ENCODE measurements at regions not wholly inside any gene's neighbourhood (a gene's known extent, or its start where the extent isn't known, plus 50 kb on each side); places are given as distances from the start of the nearest gene placed in this dataset.

DNA sequence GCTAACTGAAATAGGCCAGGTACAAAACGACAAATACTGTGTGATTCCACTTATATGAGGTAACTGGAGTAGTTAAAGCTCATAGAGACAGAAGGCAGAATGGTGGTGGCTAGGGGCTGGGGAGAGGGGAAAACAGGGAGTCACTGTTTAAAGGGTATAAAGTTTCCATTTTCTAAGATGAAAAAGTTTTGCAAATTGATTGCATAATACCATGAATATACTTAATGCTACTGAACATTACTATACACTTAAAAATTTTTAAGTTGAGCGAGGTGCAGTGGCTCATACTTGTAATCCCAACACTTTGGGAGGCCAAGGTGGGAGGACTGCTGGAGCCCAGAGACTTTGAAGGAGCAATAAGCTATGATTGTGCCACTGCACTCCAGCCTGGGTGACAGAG is 138.6 kb upstream of the ARID1B start:
- 87% methylated on average over 2 of the region's 2 CpGs for WGBS
- Histone ChIP-seq H3K4me3 (no peak overlapping the region), H3K4me1 (peaks cover 7% of the 10 kb centered on the region), H3K27ac (no peak overlapping the region), H3K9me3 (no peaks in the 10 kb centered on the region), H3K36me3 (no peaks in the 10 kb centered on the region), H3K27me3 (no peaks in the 10 kb centered on the region)
- no peak for DNase-seq (ENCODE audit: low spot score in 2 of 2)
- TF ChIP-seq, protein P1, sequence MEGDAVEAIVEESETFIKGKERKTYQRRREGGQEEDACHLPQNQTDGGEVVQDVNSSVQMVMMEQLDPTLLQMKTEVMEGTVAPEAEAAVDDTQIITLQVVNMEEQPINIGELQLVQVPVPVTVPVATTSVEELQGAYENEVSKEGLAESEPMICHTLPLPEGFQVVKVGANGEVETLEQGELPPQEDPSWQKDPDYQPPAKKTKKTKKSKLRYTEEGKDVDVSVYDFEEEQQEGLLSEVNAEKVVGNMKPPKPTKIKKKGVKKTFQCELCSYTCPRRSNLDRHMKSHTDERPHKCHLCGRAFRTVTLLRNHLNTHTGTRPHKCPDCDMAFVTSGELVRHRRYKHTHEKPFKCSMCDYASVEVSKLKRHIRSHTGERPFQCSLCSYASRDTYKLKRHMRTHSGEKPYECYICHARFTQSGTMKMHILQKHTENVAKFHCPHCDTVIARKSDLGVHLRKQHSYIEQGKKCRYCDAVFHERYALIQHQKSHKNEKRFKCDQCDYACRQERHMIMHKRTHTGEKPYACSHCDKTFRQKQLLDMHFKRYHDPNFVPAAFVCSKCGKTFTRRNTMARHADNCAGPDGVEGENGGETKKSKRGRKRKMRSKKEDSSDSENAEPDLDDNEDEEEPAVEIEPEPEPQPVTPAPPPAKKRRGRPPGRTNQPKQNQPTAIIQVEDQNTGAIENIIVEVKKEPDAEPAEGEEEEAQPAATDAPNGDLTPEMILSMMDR (IDR thresholded peaks at IDR 0.05) = no peak
- TF ChIP-seq POLR2A (IDR thresholded peaks at IDR 0.05) (no peak), POLR2AphosphoS5 (IDR thresholded peaks at IDR 0.05) (no peak)

DNA sequence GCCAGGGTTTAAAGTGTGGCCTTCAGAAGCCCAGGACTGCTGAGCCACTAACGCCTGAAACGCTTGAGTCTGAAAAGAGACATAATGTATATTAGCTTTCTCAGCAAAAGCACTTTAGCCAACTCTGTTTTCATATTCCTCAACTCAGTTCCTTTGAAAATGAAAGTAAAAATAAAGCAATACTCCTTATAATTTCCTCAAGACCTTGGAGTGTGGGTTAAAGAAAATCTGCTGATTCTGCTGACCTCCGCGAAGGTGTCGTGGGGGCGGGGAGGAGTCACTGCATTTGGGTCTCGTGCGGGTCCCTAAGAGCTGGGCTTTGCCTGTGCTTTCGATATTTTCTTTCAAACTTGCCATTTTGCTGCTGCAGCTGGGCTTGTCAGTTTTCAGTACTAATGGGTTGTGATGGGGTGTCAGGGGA is 142.2 kb upstream of the ARID1B start:
- no peak for DNase-seq (ENCODE audit: low spot score in 2 of 2)
- H3K4me1 ChIP-seq = peaks cover 7% of the 10 kb centered on the region
- H3K36me3 ChIP-seq = no peaks in the 10 kb centered on the region
- H3K27ac ChIP-seq = no peak overlapping the region
- H3K4me3 ChIP-seq = peak overlapping the region; percentile 33
- no peaks in the 10 kb centered on the region for H3K27me3 ChIP-seq
- TF ChIP-seq, protein P1 (IDR thresholded peaks at IDR 0.05) = no peak
- H3K9me3 ChIP-seq = no peaks in the 10 kb centered on the region
- WGBS = 50% methylated on average over 9 of the region's 9 CpGs

DNA sequence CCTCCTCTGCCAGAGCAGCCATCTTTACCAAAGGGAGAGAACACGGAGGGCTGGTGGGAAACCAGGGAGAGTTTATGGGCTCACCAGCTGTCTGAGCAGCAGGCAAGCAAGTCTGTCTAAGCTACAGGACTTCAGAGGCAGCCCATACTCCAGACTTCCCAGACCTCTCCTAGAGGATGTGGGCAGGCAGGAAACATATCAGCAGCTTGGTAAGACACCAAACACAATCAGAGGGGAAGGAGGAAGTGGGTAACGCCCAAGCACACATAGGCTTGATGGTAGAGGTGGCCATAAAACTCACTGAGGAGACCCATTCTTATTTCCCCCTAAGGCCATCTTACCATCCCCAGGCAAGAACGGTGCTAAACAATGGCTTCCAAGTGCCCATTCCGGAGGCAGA is 143.1 kb upstream of the ARID1B start:
- Histone ChIP-seq H3K36me3 (no peaks in the 10 kb centered on the region), H3K4me1 (peaks cover 7% of the 10 kb centered on the region), H3K27me3 (no peaks in the 10 kb centered on the region), H3K9me3 (no peaks in the 10 kb centered on the region), H3K4me3 (no peak overlapping the region), H3K27ac (no peak overlapping the region)
- DNase-seq (ENCODE audit: low spot score in 2 of 2) = no peak
- no peak for TF ChIP-seq POLR2AphosphoS5 (IDR thresholded peaks at IDR 0.05)
- TF ChIP-seq POLR2A (IDR thresholded peaks at IDR 0.05) = no peak
- TF ChIP-seq EP300 (IDR thresholded peaks at IDR 0.05) = no peak
- TF ChIP-seq, protein P1 (IDR thresholded peaks at IDR 0.05) = no peak
- 84% methylated on average over 3 of the region's 4 CpGs for WGBS

DNA sequence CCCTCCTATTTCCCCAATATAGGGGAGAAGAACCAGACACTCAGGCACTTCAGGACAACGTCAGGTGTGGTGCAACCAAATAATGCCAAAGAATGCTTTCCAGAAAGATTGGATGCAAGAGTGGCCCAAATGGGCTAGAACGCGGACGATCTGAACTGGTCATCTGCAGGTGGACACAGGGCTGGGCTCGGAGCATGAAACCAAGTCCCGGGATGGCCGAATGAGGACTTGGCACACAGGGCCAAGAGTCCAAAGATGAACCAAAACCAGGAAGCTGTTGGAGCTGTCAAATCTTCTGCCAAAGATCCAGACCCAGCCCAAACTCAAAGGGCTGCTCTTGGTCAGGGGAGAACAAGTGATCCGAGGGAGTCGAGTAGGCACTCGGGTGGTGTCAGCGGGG is 143.9 kb upstream of the ARID1B start:
- 88% methylated on average over 11 of the region's 11 CpGs for WGBS
- H3K36me3 ChIP-seq = no peaks in the 10 kb centered on the region
- H3K9me3 ChIP-seq = no peaks in the 10 kb centered on the region
- no peak overlapping the region for H3K27ac ChIP-seq
- no peaks in the 10 kb centered on the region for H3K27me3 ChIP-seq
- H3K4me3 ChIP-seq = no peak overlapping the region
- DNase-seq (ENCODE audit: low spot score in 2 of 2) = no peak
- TF ChIP-seq POLR2A (IDR thresholded peaks at IDR 0.05) (no peak), POLR2AphosphoS5 (IDR thresholded peaks at IDR 0.05) (no peak), EP300 (IDR thresholded peaks at IDR 0.05) (no peak)
- TF ChIP-seq, protein P1 (IDR thresholded peaks at IDR 0.05) = no peak
- peaks cover 7% of the 10 kb centered on the region for H3K4me1 ChIP-seq

DNA sequence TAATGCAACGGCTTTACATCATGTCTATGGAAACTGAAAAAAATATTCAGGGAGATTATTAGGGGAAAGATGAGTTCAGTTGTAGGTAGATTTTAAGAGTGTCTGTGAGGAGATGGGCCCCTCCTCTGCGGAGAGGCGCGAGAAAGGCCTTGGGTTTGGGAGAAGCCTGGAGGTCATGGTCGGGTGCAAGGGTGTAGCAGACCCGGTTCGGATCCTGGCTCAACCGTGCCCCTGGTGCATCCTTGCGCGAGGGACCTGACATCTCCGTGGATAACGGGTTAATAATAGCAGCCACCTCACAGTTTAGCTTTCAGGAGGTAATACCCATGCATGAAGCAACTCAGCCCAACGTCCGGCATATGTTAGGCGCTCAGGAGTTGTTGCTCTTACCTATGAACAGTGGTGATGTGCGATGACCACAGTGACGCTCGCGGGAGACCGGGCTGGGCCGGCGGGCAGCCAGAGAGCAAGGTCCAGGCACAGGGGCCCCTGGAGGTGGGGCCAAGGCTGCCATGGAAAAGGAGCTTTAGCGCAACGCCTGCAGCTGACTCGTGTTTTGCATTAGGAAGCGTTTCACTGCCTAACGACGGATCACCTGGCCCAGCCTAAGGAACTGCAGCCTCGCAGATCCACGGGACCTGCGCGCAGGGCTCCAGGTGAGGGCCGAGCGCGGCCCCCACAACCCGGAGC is 146.4 kb upstream of the ARID1B start:
- TF ChIP-seq, protein P1 (IDR thresholded peaks at IDR 0.05) = no peak
- TF ChIP-seq EP300 (IDR thresholded peaks at IDR 0.05) (no peak), POLR2AphosphoS5 (IDR thresholded peaks at IDR 0.05) (no peak), POLR2A (IDR thresholded peaks at IDR 0.05) (no peak)
- WGBS = 93% methylated on average over 12 of the region's 36 CpGs
- no peaks in the 10 kb centered on the region for H3K36me3 ChIP-seq
- no peaks in the 10 kb centered on the region for H3K27me3 ChIP-seq
- H3K4me1 ChIP-seq = peaks cover 7% of the 10 kb centered on the region
- no peaks in the 10 kb centered on the region for H3K9me3 ChIP-seq
- DNase-seq (ENCODE audit: low spot score in 2 of 2) = no peak
- no peak overlapping the region for H3K4me3 ChIP-seq
- no peak overlapping the region for H3K27ac ChIP-seq

All from suprapubic skin (tissue), 4 donors.